ENCODE measurements at regions not wholly inside any gene's neighbourhood (a gene's known extent, or its start where the extent isn't known, plus 50 kb on each side); places are given as distances from the start of the nearest gene placed in this dataset.

DNA sequence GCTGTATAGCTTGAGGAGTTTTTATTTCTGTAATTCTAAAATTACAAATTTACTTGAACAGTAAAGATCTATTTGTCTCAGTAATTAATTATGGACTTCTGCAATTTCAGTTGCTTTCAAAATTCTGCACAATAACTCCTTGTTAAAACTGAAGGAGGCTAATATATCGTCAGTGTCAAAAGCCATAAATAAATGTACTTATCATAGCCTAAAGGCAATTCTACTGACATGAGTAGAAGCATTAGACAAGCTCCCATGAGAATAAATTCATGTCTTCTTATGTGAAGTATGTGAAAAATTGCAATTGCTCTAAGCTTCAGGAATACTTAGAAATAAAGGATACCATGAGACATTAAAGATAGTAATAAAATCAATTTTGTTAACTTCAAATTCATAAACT, 381.2 kb upstream of the PCDH10 start:
- TF ChIP-seq, protein P1, sequence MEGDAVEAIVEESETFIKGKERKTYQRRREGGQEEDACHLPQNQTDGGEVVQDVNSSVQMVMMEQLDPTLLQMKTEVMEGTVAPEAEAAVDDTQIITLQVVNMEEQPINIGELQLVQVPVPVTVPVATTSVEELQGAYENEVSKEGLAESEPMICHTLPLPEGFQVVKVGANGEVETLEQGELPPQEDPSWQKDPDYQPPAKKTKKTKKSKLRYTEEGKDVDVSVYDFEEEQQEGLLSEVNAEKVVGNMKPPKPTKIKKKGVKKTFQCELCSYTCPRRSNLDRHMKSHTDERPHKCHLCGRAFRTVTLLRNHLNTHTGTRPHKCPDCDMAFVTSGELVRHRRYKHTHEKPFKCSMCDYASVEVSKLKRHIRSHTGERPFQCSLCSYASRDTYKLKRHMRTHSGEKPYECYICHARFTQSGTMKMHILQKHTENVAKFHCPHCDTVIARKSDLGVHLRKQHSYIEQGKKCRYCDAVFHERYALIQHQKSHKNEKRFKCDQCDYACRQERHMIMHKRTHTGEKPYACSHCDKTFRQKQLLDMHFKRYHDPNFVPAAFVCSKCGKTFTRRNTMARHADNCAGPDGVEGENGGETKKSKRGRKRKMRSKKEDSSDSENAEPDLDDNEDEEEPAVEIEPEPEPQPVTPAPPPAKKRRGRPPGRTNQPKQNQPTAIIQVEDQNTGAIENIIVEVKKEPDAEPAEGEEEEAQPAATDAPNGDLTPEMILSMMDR (conservative IDR thresholded peaks at IDR 0.05; ENCODE audit: low read length) = no peak
- no peak for TF ChIP-seq EZH2phosphoT487 (IDR thresholded peaks at IDR 0.05; ENCODE audit: borderline replicate concordance)
- H3K4me2 ChIP-seq (ENCODE audit: low read depth, low read length, poor library complexity, severe bottlenecking) = no peak overlapping the region
- no peaks in the 10 kb centered on the region for H3K9me3 ChIP-seq (ENCODE audit: insufficient read depth, low read depth, low read length)
- H3F3A ChIP-seq (ENCODE audit: low read depth) = no peaks in the 10 kb centered on the region
- H3K27me3 ChIP-seq (ENCODE audit: insufficient read depth, low read length, poor library complexity, severe bottlenecking) = no peaks in the 10 kb centered on the region
- no peaks in the 10 kb centered on the region for H3K79me2 ChIP-seq (ENCODE audit: insufficient read depth, low read length)
- H3K4me3 ChIP-seq (ENCODE audit: low read length, poor library complexity, severe bottlenecking) = no peak overlapping the region
- H2AFZ ChIP-seq (ENCODE audit: low read length) = no peak overlapping the region; the same call in 1 of the 2 replicates
- H3K9me2 ChIP-seq (replicated peaks; ENCODE audit: low read depth, low read length) = no peaks in the 10 kb centered on the region
- no peaks in the 10 kb centered on the region for H4K20me1 ChIP-seq (ENCODE audit: insufficient read depth, low read length, poor library complexity, severe bottlenecking)
- H3K36me3 ChIP-seq (ENCODE audit: insufficient read depth, low read length) = no peaks in the 10 kb centered on the region
- H3K4me1 ChIP-seq (ENCODE audit: insufficient read depth, low read length, poor library complexity, severe bottlenecking) = no peaks in the 10 kb centered on the region
- H3K9ac ChIP-seq (ENCODE audit: low read depth, low read length, poor library complexity, severe bottlenecking) = no peak overlapping the region

DNA sequence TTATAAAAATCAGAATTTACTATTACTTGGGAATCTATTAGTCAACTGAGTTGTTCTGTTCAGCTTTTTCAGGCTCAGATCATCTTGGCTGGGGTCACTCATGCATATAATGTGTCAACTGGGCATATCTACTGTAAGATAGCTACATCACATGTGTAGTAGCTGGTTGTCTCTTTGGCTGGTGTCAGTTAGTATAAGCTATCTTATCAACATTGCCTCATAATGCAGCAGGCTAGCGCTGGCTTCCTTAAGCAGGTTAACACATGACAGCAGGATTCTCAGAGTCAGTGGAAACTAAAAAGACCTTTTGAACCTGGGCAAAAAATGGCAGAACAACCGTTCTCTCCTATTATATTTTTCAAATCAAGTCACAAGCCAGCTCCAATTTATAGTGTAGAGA, 378.3 kb upstream of the PCDH10 start:
- no peaks in the 10 kb centered on the region for H3K9me3 ChIP-seq (ENCODE audit: insufficient read depth, low read depth, low read length)
- H3K4me3 ChIP-seq (ENCODE audit: low read length, poor library complexity, severe bottlenecking) = no peak overlapping the region
- H2AFZ ChIP-seq (ENCODE audit: low read length) = no peak overlapping the region
- H4K20me1 ChIP-seq (ENCODE audit: insufficient read depth, low read length, poor library complexity, severe bottlenecking) = no peaks in the 10 kb centered on the region
- no peaks in the 10 kb centered on the region for H3K27me3 ChIP-seq (ENCODE audit: insufficient read depth, low read length, poor library complexity, severe bottlenecking)
- H3K4me1 ChIP-seq (ENCODE audit: insufficient read depth, low read length, poor library complexity, severe bottlenecking) = no peaks in the 10 kb centered on the region
- H3K9ac ChIP-seq (ENCODE audit: low read depth, low read length, poor library complexity, severe bottlenecking) = no peak overlapping the region
- no peak overlapping the region for H3K4me2 ChIP-seq (ENCODE audit: low read depth, low read length, poor library complexity, severe bottlenecking)
- H3K36me3 ChIP-seq (ENCODE audit: insufficient read depth, low read length) = no peaks in the 10 kb centered on the region
- no peak for TF ChIP-seq EZH2phosphoT487 (IDR thresholded peaks at IDR 0.05; ENCODE audit: borderline replicate concordance)
- TF ChIP-seq, protein P1 (conservative IDR thresholded peaks at IDR 0.05; ENCODE audit: low read length) = no peak
- no peaks in the 10 kb centered on the region for H3F3A ChIP-seq (ENCODE audit: low read depth)
- H3K79me2 ChIP-seq (ENCODE audit: insufficient read depth, low read length) = no peaks in the 10 kb centered on the region
- no peaks in the 10 kb centered on the region for H3K9me2 ChIP-seq (replicated peaks; ENCODE audit: low read depth, low read length)

DNA sequence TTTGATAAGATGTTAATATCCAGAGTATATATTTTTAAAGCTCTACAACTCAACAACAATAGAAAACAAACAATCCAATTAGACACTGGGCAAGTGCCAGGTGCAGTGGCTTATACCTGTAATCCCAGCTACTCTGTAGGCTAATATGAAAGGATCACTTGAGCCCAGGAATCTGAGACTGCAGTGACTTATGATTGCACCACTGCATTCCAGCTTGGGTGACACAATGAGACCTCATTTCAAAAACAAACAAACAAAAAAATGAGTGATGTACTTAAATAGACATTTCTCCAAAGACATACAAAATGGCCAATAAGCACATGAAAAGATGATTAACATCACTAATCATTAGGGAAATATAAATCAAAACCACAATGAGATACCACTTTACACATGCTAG, 356.8 kb upstream of the PCDH10 start:
- Histone ChIP-seq H3K36me3 (ENCODE audit: insufficient read depth, low read length) (no peaks in the 10 kb centered on the region), H3K79me2 (ENCODE audit: insufficient read depth, low read length) (no peaks in the 10 kb centered on the region), H3K9ac (ENCODE audit: low read depth, low read length, poor library complexity, severe bottlenecking) (no peak overlapping the region), H2AFZ (ENCODE audit: low read length) (no peak overlapping the region), H3K27me3 (ENCODE audit: insufficient read depth, low read length, poor library complexity, severe bottlenecking) (no peaks in the 10 kb centered on the region), H3K4me3 (ENCODE audit: low read length, poor library complexity, severe bottlenecking) (no peak overlapping the region), H3K9me2 (replicated peaks; ENCODE audit: low read depth, low read length) (no peaks in the 10 kb centered on the region), H3K4me2 (ENCODE audit: low read depth, low read length, poor library complexity, severe bottlenecking) (no peak overlapping the region), H4K20me1 (ENCODE audit: insufficient read depth, low read length, poor library complexity, severe bottlenecking) (no peaks in the 10 kb centered on the region), H3K4me1 (ENCODE audit: insufficient read depth, low read length, poor library complexity, severe bottlenecking) (no peaks in the 10 kb centered on the region), H3F3A (ENCODE audit: low read depth) (no peaks in the 10 kb centered on the region), H3K9me3 (ENCODE audit: insufficient read depth, low read depth, low read length) (no peaks in the 10 kb centered on the region)
- TF ChIP-seq EZH2phosphoT487 (IDR thresholded peaks at IDR 0.05; ENCODE audit: borderline replicate concordance) = no peak
- TF ChIP-seq, protein P1 (conservative IDR thresholded peaks at IDR 0.05; ENCODE audit: low read length) = no peak

Data from Loucy (cell line).